ENCODE measurements at regions not wholly inside any gene's neighbourhood (a gene's known extent, or its start where the extent isn't known, plus 50 kb on each side); places are given as distances from the start of the nearest gene placed in this dataset.

- no peaks in the 10 kb centered on the region for H3K9me3 Mint-ChIP-seq (ENCODE audit: low read depth, unreplicated experiment)
- intact Hi-C loops (cut with micrococcal nuclease; ENCODE audit: unreplicated experiment): no loop called here
- BruUV-seq (replicated peaks): no TSS peak
- H3K27ac Mint-ChIP-seq (ENCODE audit: unreplicated experiment): no peak overlapping the region
- no peaks in the 10 kb centered on the region for H3K36me3 Mint-ChIP-seq (ENCODE audit: insufficient read depth, unreplicated experiment)
- H3K27me3 Mint-ChIP-seq (ENCODE audit: unreplicated experiment): no peaks in the 10 kb centered on the region
- CTCF ChIA-PET: no interaction called here
- H3K4me1 Mint-ChIP-seq (ENCODE audit: low read depth, unreplicated experiment): no peaks in the 10 kb centered on the region
- no peak for DNase-seq
- H3K4me3 Mint-ChIP-seq (ENCODE audit: low read depth, unreplicated experiment): no peak overlapping the region
- TF ChIP-seq CTCF (IDR thresholded peaks at IDR 0.05; ENCODE audit: unreplicated experiment): no peak
These were observed 171.2 kb upstream of the IL15 start for GRCh38 chr4:141465171-141465570.

- Mint-ChIP-seq H3K9me3 (ENCODE audit: low read depth, unreplicated experiment) (no peaks in the 10 kb centered on the region), H3K4me1 (ENCODE audit: low read depth, unreplicated experiment) (no peaks in the 10 kb centered on the region), H3K27me3 (ENCODE audit: unreplicated experiment) (no peaks in the 10 kb centered on the region), H3K4me3 (ENCODE audit: low read depth, unreplicated experiment) (no peak overlapping the region), H3K36me3 (ENCODE audit: insufficient read depth, unreplicated experiment) (no peaks in the 10 kb centered on the region), H3K27ac (ENCODE audit: unreplicated experiment) (no peak overlapping the region)
- no peak for TF ChIP-seq CTCF (IDR thresholded peaks at IDR 0.05; ENCODE audit: unreplicated experiment)
- BruUV-seq (replicated peaks): no TSS peak
- intact Hi-C loops (cut with micrococcal nuclease; ENCODE audit: unreplicated experiment): no loop called here
- DNase-seq: no peak
- CTCF ChIA-PET: no interaction called here
These were observed 169.2 kb upstream of the IL15 start for GRCh38 chr4:141467225-141467624.

- no peaks in the 10 kb centered on the region for H3K36me3 Mint-ChIP-seq (ENCODE audit: insufficient read depth, unreplicated experiment)
- no peak overlapping the region for H3K4me3 Mint-ChIP-seq (ENCODE audit: low read depth, unreplicated experiment)
- no peaks in the 10 kb centered on the region for H3K27me3 Mint-ChIP-seq (ENCODE audit: unreplicated experiment)
- H3K9me3 Mint-ChIP-seq (ENCODE audit: low read depth, unreplicated experiment): no peaks in the 10 kb centered on the region
- CTCF ChIA-PET: no interaction called here
- no peak overlapping the region for H3K27ac Mint-ChIP-seq (ENCODE audit: unreplicated experiment)
- intact Hi-C loops (cut with micrococcal nuclease; ENCODE audit: unreplicated experiment): no loop called here
- no peaks in the 10 kb centered on the region for H3K4me1 Mint-ChIP-seq (ENCODE audit: low read depth, unreplicated experiment)
- no peak for TF ChIP-seq CTCF (IDR thresholded peaks at IDR 0.05; ENCODE audit: unreplicated experiment)
- DNase-seq: no peak
- BruUV-seq (replicated peaks): no TSS peak
These were observed 167.0 kb upstream of the IL15 start for GRCh38 chr4:141469392-141469791.

GRCh38 chr4:141473026-141473540, 163.3 kb upstream of the IL15 start:
- intact Hi-C loops (cut with micrococcal nuclease; ENCODE audit: unreplicated experiment): no loop called here
- Mint-ChIP-seq H3K9me3 (ENCODE audit: low read depth, unreplicated experiment) (no peaks in the 10 kb centered on the region), H3K27me3 (ENCODE audit: unreplicated experiment) (no peaks in the 10 kb centered on the region), H3K4me3 (ENCODE audit: low read depth, unreplicated experiment) (no peak overlapping the region), H3K27ac (ENCODE audit: unreplicated experiment) (no peak overlapping the region), H3K36me3 (ENCODE audit: insufficient read depth, unreplicated experiment) (no peaks in the 10 kb centered on the region), H3K4me1 (ENCODE audit: low read depth, unreplicated experiment) (no peaks in the 10 kb centered on the region)
- no TSS peak for BruUV-seq (replicated peaks)
- no peak for DNase-seq
- no peak for TF ChIP-seq CTCF (IDR thresholded peaks at IDR 0.05; ENCODE audit: unreplicated experiment)
- CTCF ChIA-PET: no interaction called here

Measured in Calu3 (cell line).